AG09319 (cell line): ENCODE measurements at regions not wholly inside any gene's neighbourhood (a gene's known extent, or its start where the extent isn't known, plus 50 kb on each side); places are given as distances from the start of the nearest gene placed in this dataset.

Experiments
- DNase-seq: peaks from one replicate; pipeline ENCODE4 v3.0.0-alpha.2; 2010; ENCODE audit warnings: low read depth; ENCODE audit errors: extremely low read depth
- CTCF ChIP-seq: IDR thresholded peaks from 2 replicates; pipeline ENCODE4 v1.5.1; 2011; ENCODE audit warnings: low read depth, mild to moderate bottlenecking, inconsistent platforms, low read length, moderate library complexity

GRCh38 chr2:221225752-221226151 lies 346.4 kb downstream of the EPHA4 start:
- no peak for TF ChIP-seq CTCF
- no peak for DNase-seq

- no peak for TF ChIP-seq CTCF
- no peak for DNase-seq
These were observed 343.8 kb downstream of the EPHA4 start for GRCh38 chr2:221228214-221228769.

GRCh38 chr2:221229099-221229498 lies 343.0 kb downstream of the EPHA4 start:
- TF ChIP-seq CTCF, result no peak
- DNase-seq, result no peak

- TF ChIP-seq CTCF, result no peak
- DNase-seq, result no peak
These were observed 340.6 kb downstream of the EPHA4 start for GRCh38 chr2:221231511-221231910.

GRCh38 chr2:221235941-221236340 lies 336.2 kb downstream of the EPHA4 start:
- TF ChIP-seq CTCF, result no peak
- DNase-seq, result no peak

- no peak for TF ChIP-seq CTCF
- DNase-seq, result no peak
These were observed 331.0 kb downstream of the EPHA4 start for GRCh38 chr2:221241072-221241471.

GRCh38 chr2:221243771-221244170 lies 328.3 kb downstream of the EPHA4 start:
- no peak for TF ChIP-seq CTCF

More at GRCh38 chr2:221243771-221244170, 328.3 kb downstream of the EPHA4 start:
- no peak for DNase-seq
